ENCODE measurements at regions not wholly inside any gene's neighbourhood (a gene's known extent, or its start where the extent isn't known, plus 50 kb on each side); places are given as distances from the start of the nearest gene placed in this dataset.

DNA sequence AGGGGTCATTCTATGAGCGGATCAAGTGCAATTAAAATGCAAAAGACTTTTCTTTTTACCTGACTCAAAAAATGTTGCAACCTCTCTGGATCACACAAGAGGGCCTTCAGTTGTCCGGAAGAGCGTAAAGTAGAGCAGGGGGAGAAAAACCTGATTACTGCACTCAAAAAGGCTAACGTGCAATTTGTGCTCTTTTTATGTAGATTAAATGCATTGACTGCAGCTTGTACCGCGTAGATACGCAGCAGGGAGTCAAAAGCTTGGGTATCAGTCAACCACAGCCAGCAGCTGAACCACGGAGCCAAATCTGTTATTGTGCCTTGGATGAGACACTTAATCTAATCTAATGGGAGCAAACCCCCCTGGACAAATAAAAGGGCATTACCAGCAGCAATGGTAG, 107.3 kb upstream of the RAI2 start:
- Histone ChIP-seq H3K79me2 (ENCODE audit: low read length) (no peaks in the 10 kb centered on the region), H3K9me2 (replicated peaks; ENCODE audit: low read length) (no peaks in the 10 kb centered on the region), H3K4me3 (ENCODE audit: low read length) (no peak overlapping the region), H3K27ac (ENCODE audit: low read length) (no peak overlapping the region), H3K4me1 (ENCODE audit: insufficient read depth, low read length) (no peaks in the 10 kb centered on the region), H3K27me3 (ENCODE audit: low read length) (peaks cover 51% of the 10 kb centered on the region), H3K9ac (ENCODE audit: low read length) (no peak overlapping the region), H3K4me2 (ENCODE audit: low read length) (no peak overlapping the region), H3K36me3 (ENCODE audit: low read depth, low read length) (no peaks in the 10 kb centered on the region), H3F3A (ENCODE audit: low read length, unreplicated experiment) (no peaks in the 10 kb centered on the region), H4K20me1 (ENCODE audit: low read length) (no peaks in the 10 kb centered on the region), H3K9me3 (ENCODE audit: low read length) (no peaks in the 10 kb centered on the region), H2AFZ (ENCODE audit: low read length) (no peak overlapping the region)
- ATAC-seq (no peak), DNase-seq (no peak)
- TF ChIP-seq, protein P1, sequence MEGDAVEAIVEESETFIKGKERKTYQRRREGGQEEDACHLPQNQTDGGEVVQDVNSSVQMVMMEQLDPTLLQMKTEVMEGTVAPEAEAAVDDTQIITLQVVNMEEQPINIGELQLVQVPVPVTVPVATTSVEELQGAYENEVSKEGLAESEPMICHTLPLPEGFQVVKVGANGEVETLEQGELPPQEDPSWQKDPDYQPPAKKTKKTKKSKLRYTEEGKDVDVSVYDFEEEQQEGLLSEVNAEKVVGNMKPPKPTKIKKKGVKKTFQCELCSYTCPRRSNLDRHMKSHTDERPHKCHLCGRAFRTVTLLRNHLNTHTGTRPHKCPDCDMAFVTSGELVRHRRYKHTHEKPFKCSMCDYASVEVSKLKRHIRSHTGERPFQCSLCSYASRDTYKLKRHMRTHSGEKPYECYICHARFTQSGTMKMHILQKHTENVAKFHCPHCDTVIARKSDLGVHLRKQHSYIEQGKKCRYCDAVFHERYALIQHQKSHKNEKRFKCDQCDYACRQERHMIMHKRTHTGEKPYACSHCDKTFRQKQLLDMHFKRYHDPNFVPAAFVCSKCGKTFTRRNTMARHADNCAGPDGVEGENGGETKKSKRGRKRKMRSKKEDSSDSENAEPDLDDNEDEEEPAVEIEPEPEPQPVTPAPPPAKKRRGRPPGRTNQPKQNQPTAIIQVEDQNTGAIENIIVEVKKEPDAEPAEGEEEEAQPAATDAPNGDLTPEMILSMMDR (conservative IDR thresholded peaks at IDR 0.05; ENCODE audit: low read depth, low read length) = no peak
- no peak for TF ChIP-seq EZH2 (IDR thresholded peaks at IDR 0.05; ENCODE audit: low read length, unreplicated experiment)
- no peak for TF ChIP-seq EZH2phosphoT487 (IDR thresholded peaks at IDR 0.05; ENCODE audit: borderline replicate concordance, low read length)
- no TSS peak for BruUV-seq (replicated peaks)
- POLR2A ChIA-PET (ENCODE audit: unreplicated experiment) = interaction anchor here (0.6 kb wide), 1 partner anchor 227 kb away, joined by 3 read pairs; no protein-coding TSS in a partner anchor
- intact Hi-C loops (cut with micrococcal nuclease) = no loop called here
- CTCF ChIA-PET = no interaction called here

DNA sequence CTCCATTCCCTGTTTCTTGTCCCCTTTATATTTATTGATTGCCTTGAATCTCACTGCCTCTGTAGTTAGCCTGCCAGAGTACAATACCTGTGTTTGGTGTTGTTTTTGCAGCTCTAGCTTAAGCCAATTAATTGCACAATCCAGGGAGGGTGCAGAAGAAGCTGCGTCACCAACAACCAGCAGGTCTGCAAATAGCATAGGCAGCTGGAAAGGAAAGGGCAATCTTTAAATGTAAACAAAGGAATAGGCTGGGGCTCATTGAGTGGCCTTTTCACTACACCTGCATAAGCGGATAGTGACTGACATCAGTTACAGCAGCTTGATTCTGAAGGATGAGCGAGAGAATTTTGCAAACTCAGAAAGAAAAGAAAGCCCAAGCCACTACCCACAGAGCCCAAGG, 106.8 kb upstream of the RAI2 start:
- no peaks in the 10 kb centered on the region for H3K4me1 ChIP-seq (ENCODE audit: insufficient read depth, low read length)
- intact Hi-C loops (cut with micrococcal nuclease) = no loop called here
- H3K27me3 ChIP-seq (ENCODE audit: low read length) = peaks cover 47% of the 10 kb centered on the region
- no TSS peak for BruUV-seq (replicated peaks)
- no peak for ATAC-seq
- DNase-seq = no peak
- H3K9ac ChIP-seq (ENCODE audit: low read length) = no peak overlapping the region
- CTCF ChIA-PET = no interaction called here
- POLR2A ChIA-PET (ENCODE audit: unreplicated experiment) = no interaction called here
- H3F3A ChIP-seq (ENCODE audit: low read length, unreplicated experiment) = no peaks in the 10 kb centered on the region
- no peaks in the 10 kb centered on the region for H3K36me3 ChIP-seq (ENCODE audit: low read depth, low read length)
- no peak overlapping the region for H3K4me2 ChIP-seq (ENCODE audit: low read length)
- no peaks in the 10 kb centered on the region for H3K9me2 ChIP-seq (replicated peaks; ENCODE audit: low read length)
- H4K20me1 ChIP-seq (ENCODE audit: low read length) = no peaks in the 10 kb centered on the region
- no peak overlapping the region for H2AFZ ChIP-seq (ENCODE audit: low read length)
- H3K79me2 ChIP-seq (ENCODE audit: low read length) = no peaks in the 10 kb centered on the region
- no peaks in the 10 kb centered on the region for H3K9me3 ChIP-seq (ENCODE audit: low read length)
- H3K4me3 ChIP-seq (ENCODE audit: low read length) = no peak overlapping the region
- no peak for TF ChIP-seq EZH2phosphoT487 (IDR thresholded peaks at IDR 0.05; ENCODE audit: borderline replicate concordance, low read length)
- TF ChIP-seq EZH2 (IDR thresholded peaks at IDR 0.05; ENCODE audit: low read length, unreplicated experiment) = no peak
- TF ChIP-seq, protein P1 (conservative IDR thresholded peaks at IDR 0.05; ENCODE audit: low read depth, low read length) = no peak
- no peak overlapping the region for H3K27ac ChIP-seq (ENCODE audit: low read length)

DNA sequence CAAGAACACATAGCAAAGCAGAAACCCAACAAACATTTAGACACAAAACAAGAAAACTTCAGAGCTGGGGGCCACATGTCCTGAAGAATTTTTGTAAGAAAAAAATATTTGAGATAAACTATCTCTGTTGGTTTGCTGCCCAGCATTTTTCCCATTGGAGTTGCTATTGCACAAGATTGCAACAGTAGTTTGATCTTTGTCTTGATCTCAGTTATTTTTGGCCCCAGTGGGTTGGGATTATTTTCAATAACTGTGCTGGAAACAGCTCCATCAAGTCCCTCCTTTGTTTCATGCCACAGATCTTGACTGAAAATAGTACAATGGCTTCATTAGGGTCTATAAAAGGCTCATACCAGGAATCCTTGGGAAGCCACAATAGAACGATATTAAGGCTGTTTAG, 103.8 kb upstream of the RAI2 start:
- DNase-seq (no peak), ATAC-seq (no peak)
- Histone ChIP-seq H3K79me2 (ENCODE audit: low read length) (no peaks in the 10 kb centered on the region), H3K27ac (ENCODE audit: low read length) (no peak overlapping the region), H3K27me3 (ENCODE audit: low read length) (peaks cover 45% of the 10 kb centered on the region), H3K36me3 (ENCODE audit: low read depth, low read length) (no peaks in the 10 kb centered on the region), H3K4me3 (ENCODE audit: low read length) (no peak overlapping the region), H3F3A (ENCODE audit: low read length, unreplicated experiment) (no peaks in the 10 kb centered on the region), H3K9ac (ENCODE audit: low read length) (no peak overlapping the region), H3K4me1 (ENCODE audit: insufficient read depth, low read length) (no peaks in the 10 kb centered on the region), H2AFZ (ENCODE audit: low read length) (no peak overlapping the region), H3K9me3 (ENCODE audit: low read length) (no peaks in the 10 kb centered on the region), H3K9me2 (replicated peaks; ENCODE audit: low read length) (no peaks in the 10 kb centered on the region), H4K20me1 (ENCODE audit: low read length) (no peaks in the 10 kb centered on the region), H3K4me2 (ENCODE audit: low read length) (no peak overlapping the region)
- POLR2A ChIA-PET (ENCODE audit: unreplicated experiment) = no interaction called here
- TF ChIP-seq EZH2 (IDR thresholded peaks at IDR 0.05; ENCODE audit: low read length, unreplicated experiment) = no peak
- TF ChIP-seq, protein P1 (conservative IDR thresholded peaks at IDR 0.05; ENCODE audit: low read depth, low read length) = no peak
- no peak for TF ChIP-seq EZH2phosphoT487 (IDR thresholded peaks at IDR 0.05; ENCODE audit: borderline replicate concordance, low read length)
- CTCF ChIA-PET = no interaction called here
- intact Hi-C loops (cut with micrococcal nuclease) = no loop called here
- no TSS peak for BruUV-seq (replicated peaks)

All from PC-3 (cell line).